ENCODE measurements at regions not wholly inside any gene's neighbourhood (a gene's known extent, or its start where the extent isn't known, plus 50 kb on each side); places are given as distances from the start of the nearest gene placed in this dataset.

DNA sequence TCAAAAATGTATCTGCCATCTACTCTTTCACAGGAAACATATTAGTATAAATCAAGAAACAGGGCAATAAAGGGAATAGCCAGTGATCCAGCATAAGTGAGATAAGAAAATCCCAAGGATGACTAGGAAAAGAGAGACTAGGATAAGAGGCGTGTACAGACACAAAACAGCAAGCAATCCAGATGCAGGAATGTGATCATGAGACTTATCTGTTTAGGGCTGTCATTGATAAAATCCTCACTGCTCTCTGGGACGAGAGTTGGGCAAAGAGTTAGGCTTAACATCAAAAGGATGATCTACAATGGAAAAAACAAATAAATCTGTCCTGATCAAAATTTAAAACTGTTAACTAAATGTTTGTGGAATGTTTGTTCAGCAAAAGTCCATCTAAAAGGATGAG, 1156.8 kb upstream of the C9orf72 start:
- Histone ChIP-seq H3K27me3 (no peaks in the 10 kb centered on the region), H3K4me3 (no peak overlapping the region), H3K36me3 (no peaks in the 10 kb centered on the region), H3K27ac (no peak overlapping the region), H3K4me1 (no peaks in the 10 kb centered on the region), H3K9me3 (peaks cover 0 to 5% (median 0%) of the 10 kb centered on the region in 11 donors)
- intact Hi-C loops (cut with DNase I) = no loop called here
- DNase-seq (no peak), ATAC-seq (no peak)
- 8 to 12% methylated on average over 2 of the region's 2 CpGs for WGBS, 2 donors
- TF ChIP-seq, protein P1, sequence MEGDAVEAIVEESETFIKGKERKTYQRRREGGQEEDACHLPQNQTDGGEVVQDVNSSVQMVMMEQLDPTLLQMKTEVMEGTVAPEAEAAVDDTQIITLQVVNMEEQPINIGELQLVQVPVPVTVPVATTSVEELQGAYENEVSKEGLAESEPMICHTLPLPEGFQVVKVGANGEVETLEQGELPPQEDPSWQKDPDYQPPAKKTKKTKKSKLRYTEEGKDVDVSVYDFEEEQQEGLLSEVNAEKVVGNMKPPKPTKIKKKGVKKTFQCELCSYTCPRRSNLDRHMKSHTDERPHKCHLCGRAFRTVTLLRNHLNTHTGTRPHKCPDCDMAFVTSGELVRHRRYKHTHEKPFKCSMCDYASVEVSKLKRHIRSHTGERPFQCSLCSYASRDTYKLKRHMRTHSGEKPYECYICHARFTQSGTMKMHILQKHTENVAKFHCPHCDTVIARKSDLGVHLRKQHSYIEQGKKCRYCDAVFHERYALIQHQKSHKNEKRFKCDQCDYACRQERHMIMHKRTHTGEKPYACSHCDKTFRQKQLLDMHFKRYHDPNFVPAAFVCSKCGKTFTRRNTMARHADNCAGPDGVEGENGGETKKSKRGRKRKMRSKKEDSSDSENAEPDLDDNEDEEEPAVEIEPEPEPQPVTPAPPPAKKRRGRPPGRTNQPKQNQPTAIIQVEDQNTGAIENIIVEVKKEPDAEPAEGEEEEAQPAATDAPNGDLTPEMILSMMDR (IDR thresholded peaks at IDR 0.05) = no peak

DNA sequence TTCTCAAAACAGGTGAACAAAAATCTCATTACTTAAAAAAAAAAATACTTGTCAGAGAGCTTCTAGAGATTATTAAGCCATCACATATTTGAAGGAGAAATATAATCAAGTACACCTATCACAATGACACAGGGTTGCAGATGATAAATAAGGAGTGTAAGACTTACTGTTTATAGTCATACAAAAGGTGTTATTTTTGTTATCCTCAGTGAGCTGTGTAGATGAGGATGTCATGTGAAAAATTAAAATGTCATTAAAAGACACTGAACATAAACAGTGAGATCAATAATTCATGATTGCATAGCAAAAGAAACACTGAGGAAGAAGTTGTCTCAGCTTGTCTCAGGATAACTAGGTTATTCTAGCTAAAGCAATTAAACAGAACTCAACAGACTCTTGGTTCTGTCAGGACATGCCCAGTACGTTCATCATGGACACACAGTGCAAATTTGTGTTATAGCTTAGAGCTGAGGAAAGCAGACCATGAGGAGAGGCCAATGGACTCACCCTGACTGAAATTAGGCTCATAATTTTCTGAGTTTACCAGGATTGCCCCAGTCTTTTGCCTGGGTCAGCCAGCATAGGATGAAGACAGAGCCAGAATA, 1162.6 kb upstream of the C9orf72 start:
- Histone ChIP-seq H3K9me3 (peaks cover 0 to 2% (median 0%) of the 10 kb centered on the region in 11 donors), H3K36me3 (no peaks in the 10 kb centered on the region), H3K4me1 (no peaks in the 10 kb centered on the region), H3K27me3 (no peaks in the 10 kb centered on the region), H3K4me3 (no peak overlapping the region), H3K27ac (no peak overlapping the region)
- DNase-seq (no peak), ATAC-seq (no peak)
- TF ChIP-seq, protein P1 (IDR thresholded peaks at IDR 0.05) = no peak
- intact Hi-C loops (cut with DNase I) = no loop called here
- 47 to 62% methylated on average over 1 of the region's 1 CpG for WGBS, 2 donors

DNA sequence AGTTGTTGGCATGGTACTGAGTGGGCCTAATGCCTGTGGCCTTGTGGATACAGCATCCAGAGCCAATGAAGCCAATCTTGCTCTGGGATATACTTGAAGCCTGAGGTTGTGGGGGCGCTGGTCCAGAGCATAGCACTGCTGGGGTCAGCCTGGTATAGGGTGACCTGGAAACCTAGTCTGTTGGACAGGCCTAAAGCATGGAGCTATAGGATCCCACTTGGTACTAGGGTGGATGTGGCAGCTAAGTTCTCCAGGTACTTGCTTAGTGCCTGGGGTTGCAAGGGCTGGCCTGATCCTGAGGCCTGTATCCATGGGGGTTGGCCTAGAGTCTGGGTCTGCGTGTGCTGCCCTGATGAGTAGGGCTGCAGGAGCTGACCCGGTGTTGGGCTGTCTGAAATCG, 1168.2 kb upstream of the C9orf72 start:
- peaks cover 0 to 42% (median 10%) of the 10 kb centered on the region in 11 donors for H3K9me3 ChIP-seq
- no peaks in the 10 kb centered on the region for H3K36me3 ChIP-seq
- H3K27me3 ChIP-seq = no peaks in the 10 kb centered on the region
- H3K4me3 ChIP-seq = no peak overlapping the region
- WGBS, 2 donors = 71 to 83% methylated on average over 4 of the region's 4 CpGs
- DNase-seq (no peak), ATAC-seq (no peak)
- H3K27ac ChIP-seq = no peak overlapping the region
- intact Hi-C loops (cut with DNase I) = no loop called here
- TF ChIP-seq, protein P1 (IDR thresholded peaks at IDR 0.05) = no peak
- no peaks in the 10 kb centered on the region for H3K4me1 ChIP-seq

DNA sequence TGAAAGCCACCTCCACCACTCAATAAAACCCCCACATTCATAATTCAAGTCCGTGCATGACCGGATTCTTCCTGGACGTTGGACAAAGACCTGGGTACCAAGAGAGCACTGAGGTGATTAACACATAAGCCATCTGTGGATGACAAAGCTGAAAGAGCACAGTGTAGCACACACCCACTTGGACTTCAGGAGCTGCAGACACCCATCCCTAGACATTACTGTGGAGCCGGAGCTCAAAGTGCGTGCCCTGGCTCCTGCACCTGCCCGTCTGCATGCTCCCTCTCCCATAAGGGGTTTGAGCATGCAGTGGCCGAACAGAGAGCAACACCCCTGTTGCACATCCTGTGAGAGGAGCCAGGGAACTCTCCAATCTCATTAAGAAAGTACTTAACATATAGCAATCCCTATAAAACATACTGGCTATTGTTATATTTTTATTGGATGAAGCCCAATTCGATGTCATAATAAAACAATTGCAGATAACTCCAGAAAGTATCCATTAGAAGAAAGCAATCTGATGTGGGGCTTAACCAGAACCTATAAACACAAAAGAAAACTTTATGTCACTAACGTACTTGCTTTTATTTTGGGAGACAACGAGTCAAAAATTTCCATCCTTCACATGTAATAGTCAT, 1174.2 kb upstream of the C9orf72 start:
- intact Hi-C loops (cut with DNase I) = no loop called here
- DNase-seq = no peak
- Histone ChIP-seq H3K27ac (no peak overlapping the region), H3K4me1 (no peaks in the 10 kb centered on the region), H3K36me3 (no peaks in the 10 kb centered on the region), H3K9me3 (peaks cover 0 to 34% (median 10%) of the 10 kb centered on the region in 11 donors), H3K27me3 (no peaks in the 10 kb centered on the region), H3K4me3 (no peak overlapping the region)
- WGBS, 2 donors = 65 to 70% methylated on average over 10 of the region's 10 CpGs
- TF ChIP-seq, protein P1 (IDR thresholded peaks at IDR 0.05) = no peak
- no peak for ATAC-seq
